ENCODE measurements at regions not wholly inside any gene's neighbourhood (a gene's known extent, or its start where the extent isn't known, plus 50 kb on each side); places are given as distances from the start of the nearest gene placed in this dataset.

GRCh38 chr10:7085913-7086589, 324.8 kb downstream of the SFMBT2 start:
- no peaks in the 10 kb centered on the region for H3K4me1 ChIP-seq (ENCODE audit: insufficient read depth, low read length)
- no peak for DNase-seq (ENCODE audit: insufficient read length, low spot score, missing footprints)
- H3K27ac ChIP-seq (ENCODE audit: low read depth, low read length) = no peak overlapping the region
- no peak overlapping the region for H3K4me2 ChIP-seq (ENCODE audit: insufficient read depth, low read length)
- no peaks in the 10 kb centered on the region for H3K36me3 ChIP-seq (ENCODE audit: insufficient read depth, low read length)
- TF ChIP-seq CTCF (IDR thresholded peaks at IDR 0.05; ENCODE audit: extremely low read depth, low read depth, low read length) = no peak
- no peaks in the 10 kb centered on the region for H3K27me3 ChIP-seq (ENCODE audit: insufficient read depth, low read length)
- H3K4me3 ChIP-seq (ENCODE audit: insufficient read depth, low read length) = no peak overlapping the region
- H2AFZ ChIP-seq (ENCODE audit: low read length) = no peak overlapping the region
- no peaks in the 10 kb centered on the region for H3K9me3 ChIP-seq (ENCODE audit: low read depth, low read length)
- H3K79me2 ChIP-seq (ENCODE audit: insufficient read depth, low read length) = no peaks in the 10 kb centered on the region
- no peaks in the 10 kb centered on the region for H4K20me1 ChIP-seq (ENCODE audit: insufficient read depth, low read length)

GRCh38 chr10:7085147-7085912, 325.5 kb downstream of the SFMBT2 start:
- H3K9me3 ChIP-seq (ENCODE audit: low read depth, low read length) = no peaks in the 10 kb centered on the region
- no peaks in the 10 kb centered on the region for H3K4me1 ChIP-seq (ENCODE audit: insufficient read depth, low read length)
- DNase-seq (ENCODE audit: insufficient read length, low spot score, missing footprints) = no peak
- no peak overlapping the region for H3K27ac ChIP-seq (ENCODE audit: low read depth, low read length)
- H2AFZ ChIP-seq (ENCODE audit: low read length) = no peak overlapping the region
- H3K36me3 ChIP-seq (ENCODE audit: insufficient read depth, low read length) = no peaks in the 10 kb centered on the region
- H3K4me2 ChIP-seq (ENCODE audit: insufficient read depth, low read length) = no peak overlapping the region
- no peaks in the 10 kb centered on the region for H4K20me1 ChIP-seq (ENCODE audit: insufficient read depth, low read length)
- TF ChIP-seq CTCF (IDR thresholded peaks at IDR 0.05; ENCODE audit: extremely low read depth, low read depth, low read length) = no peak
- H3K4me3 ChIP-seq (ENCODE audit: insufficient read depth, low read length) = no peak overlapping the region
- H3K27me3 ChIP-seq (ENCODE audit: insufficient read depth, low read length) = no peaks in the 10 kb centered on the region
- H3K79me2 ChIP-seq (ENCODE audit: insufficient read depth, low read length) = no peaks in the 10 kb centered on the region

- DNase-seq (ENCODE audit: insufficient read length, low spot score, missing footprints) = no peak
- H3K9me3 ChIP-seq (ENCODE audit: low read depth, low read length) = no peaks in the 10 kb centered on the region
- H3K36me3 ChIP-seq (ENCODE audit: insufficient read depth, low read length) = no peaks in the 10 kb centered on the region
- no peaks in the 10 kb centered on the region for H3K27me3 ChIP-seq (ENCODE audit: insufficient read depth, low read length)
- no peak overlapping the region for H3K4me3 ChIP-seq (ENCODE audit: insufficient read depth, low read length)
- no peak overlapping the region for H3K27ac ChIP-seq (ENCODE audit: low read depth, low read length)
- no peaks in the 10 kb centered on the region for H4K20me1 ChIP-seq (ENCODE audit: insufficient read depth, low read length)
- no peak overlapping the region for H2AFZ ChIP-seq (ENCODE audit: low read length)
- TF ChIP-seq CTCF (IDR thresholded peaks at IDR 0.05; ENCODE audit: extremely low read depth, low read depth, low read length) = no peak
- H3K4me1 ChIP-seq (ENCODE audit: insufficient read depth, low read length) = no peaks in the 10 kb centered on the region
- no peak overlapping the region for H3K4me2 ChIP-seq (ENCODE audit: insufficient read depth, low read length)
- no peaks in the 10 kb centered on the region for H3K79me2 ChIP-seq (ENCODE audit: insufficient read depth, low read length)
Observed at GRCh38 chr10:7084280-7085005, 326.4 kb downstream of the SFMBT2 start.

- Histone ChIP-seq H3K9me3 (ENCODE audit: low read depth, low read length) (no peaks in the 10 kb centered on the region), H3K79me2 (ENCODE audit: insufficient read depth, low read length) (no peaks in the 10 kb centered on the region), H3K4me1 (ENCODE audit: insufficient read depth, low read length) (no peaks in the 10 kb centered on the region), H2AFZ (ENCODE audit: low read length) (no peak overlapping the region), H3K36me3 (ENCODE audit: insufficient read depth, low read length) (no peaks in the 10 kb centered on the region), H3K27me3 (ENCODE audit: insufficient read depth, low read length) (no peaks in the 10 kb centered on the region), H3K4me3 (ENCODE audit: insufficient read depth, low read length) (no peak overlapping the region), H3K27ac (ENCODE audit: low read depth, low read length) (no peak overlapping the region), H3K4me2 (ENCODE audit: insufficient read depth, low read length) (no peak overlapping the region), H4K20me1 (ENCODE audit: insufficient read depth, low read length) (no peaks in the 10 kb centered on the region)
- DNase-seq (ENCODE audit: insufficient read length, low spot score, missing footprints) = no peak
- no peak for TF ChIP-seq CTCF (IDR thresholded peaks at IDR 0.05; ENCODE audit: extremely low read depth, low read depth, low read length)
Observed at GRCh38 chr10:7082967-7083366, 327.9 kb downstream of the SFMBT2 start.

Measured in osteoblast (primary cell).